HG03196 (cell line): ENCODE measurements at regions not wholly inside any gene's neighbourhood (a gene's known extent, or its start where the extent isn't known, plus 50 kb on each side); places are given as distances from the start of the nearest gene placed in this dataset.

ENCODE experiments used
- ATAC-seq: cut with Tn5 transposase; IDR thresholded peaks from one replicate; pipeline ENCODE4 v1.9.1; 2021; ENCODE audit not compliant: unreplicated experiment

DNA sequence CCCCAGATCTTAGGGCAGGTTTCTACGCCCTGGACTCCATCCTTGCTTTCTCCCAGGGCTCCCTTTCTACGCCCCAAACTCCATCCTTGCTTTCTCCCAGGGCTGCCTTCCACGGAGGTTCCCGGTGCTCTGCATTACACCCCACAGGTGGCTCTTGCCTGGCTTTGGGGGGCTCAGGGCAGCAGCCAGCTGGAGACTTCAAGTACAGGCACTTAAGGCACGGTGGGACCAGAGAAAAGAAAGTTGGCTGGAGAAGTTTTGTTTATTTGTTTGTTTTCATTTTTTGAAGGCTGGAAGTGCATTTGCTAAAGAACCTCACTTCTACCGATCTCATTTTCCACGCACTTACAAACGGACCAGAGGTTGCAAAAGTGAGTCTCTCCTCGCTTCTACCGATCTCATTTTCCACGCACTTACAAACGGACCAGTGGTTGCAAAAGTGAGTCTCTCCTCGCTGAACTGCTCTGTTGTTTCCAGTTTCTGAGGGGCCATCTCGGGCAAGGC, 103.8 kb upstream of the MED13L start:
- ATAC-seq: no peak

DNA sequence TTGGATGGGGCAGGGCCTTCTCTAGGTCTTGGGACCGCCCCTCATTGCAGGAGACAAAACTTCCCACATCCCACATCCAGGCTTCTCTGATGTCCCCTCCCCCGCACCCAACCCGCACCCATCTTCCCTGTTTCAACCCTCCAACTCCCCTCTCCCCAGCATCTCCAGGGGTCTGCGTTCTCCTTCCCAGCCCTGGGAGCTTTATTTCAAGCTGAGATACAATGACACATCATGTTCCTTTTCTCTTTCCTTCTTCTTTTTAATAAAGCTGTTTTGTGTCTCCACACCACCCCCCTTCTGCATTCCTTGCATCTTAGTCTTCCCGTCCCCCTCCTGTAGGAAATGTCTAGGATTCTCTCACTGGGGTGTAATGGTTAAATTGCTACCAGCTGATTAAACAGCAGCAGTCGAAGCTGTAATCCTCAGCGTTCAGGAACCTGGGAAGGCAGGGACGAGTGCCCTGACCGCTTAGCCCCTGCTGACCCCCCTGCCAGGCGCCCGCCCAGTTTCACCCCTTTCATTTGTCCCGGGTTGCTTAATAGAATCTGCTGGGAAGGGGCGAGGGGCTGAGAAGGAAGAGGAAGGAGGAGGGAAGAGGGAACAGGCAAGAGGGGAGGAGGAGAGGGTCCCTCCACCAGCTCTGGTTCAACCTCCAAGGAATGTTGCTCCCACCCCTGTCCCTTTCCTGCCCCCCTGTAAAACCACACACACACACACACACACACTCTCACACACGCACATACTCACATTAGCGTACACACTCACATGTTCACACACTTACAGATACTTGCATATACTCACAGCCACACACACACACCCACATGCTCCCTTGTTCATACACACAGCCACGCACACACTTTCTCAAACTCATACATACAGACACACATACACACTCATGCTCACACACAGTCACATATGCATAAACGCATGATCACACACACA, 104.5 kb upstream of the MED13L start:
- ATAC-seq: no peak

DNA sequence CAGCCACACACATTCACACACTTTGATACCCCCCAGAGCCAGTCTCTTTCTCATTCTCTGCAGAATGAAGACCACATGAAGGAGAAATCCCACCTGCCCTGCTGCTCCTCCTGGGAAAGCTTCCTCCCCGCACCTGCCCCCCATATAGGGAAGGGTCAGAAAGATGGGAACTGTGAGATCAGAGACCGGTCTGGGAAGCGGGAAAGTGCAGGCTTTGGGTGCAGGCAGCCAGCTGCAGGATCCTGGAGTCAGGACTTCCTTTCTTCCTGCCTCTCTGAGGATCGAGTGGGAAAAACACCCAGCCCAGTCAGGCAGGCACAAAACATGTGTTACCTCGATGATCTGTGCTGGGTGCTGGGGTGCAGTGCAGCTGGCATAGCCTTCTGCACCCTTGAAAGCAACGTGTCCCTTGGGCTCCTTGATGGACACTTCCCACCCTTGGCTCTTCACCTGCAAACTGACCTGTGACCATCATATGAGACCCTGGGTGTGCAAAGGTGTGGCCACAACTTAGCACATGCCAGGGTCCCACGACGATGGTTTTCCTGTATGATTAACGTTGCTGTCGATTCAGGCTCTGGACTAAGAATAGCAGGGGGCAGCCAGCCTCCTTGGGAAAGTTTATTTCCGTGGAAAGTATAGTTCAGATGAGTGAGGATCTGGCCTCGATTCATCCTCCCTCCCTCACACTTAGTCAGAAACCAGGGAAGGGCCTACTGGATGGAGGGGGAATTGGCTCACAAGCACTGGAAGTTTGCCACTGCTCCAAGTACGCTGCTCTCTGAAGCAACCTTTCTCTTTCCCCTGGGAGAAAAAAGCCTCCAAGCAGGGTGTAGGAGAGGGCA, 105.4 kb upstream of the MED13L start:
- no peak for ATAC-seq

DNA sequence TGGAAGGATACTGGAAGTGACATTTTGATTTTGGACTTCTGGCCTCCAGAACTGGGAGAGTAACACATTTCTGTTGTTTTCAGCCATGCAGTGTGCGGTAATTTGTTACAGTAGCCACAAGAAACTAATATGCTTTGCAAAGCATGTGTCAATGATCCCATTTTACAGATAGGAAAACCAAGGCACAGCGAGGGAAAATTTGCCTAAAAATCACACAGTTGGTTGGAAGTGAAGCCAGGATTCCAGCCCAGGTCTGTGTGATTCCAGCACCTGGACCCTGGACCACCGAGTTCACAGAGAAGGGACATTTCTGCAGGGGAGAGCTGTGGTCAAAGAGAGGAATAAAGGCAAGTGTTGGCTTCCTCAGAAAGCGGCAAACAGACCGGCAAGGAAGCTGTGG, 106.7 kb upstream of the MED13L start:
- ATAC-seq: no peak

DNA sequence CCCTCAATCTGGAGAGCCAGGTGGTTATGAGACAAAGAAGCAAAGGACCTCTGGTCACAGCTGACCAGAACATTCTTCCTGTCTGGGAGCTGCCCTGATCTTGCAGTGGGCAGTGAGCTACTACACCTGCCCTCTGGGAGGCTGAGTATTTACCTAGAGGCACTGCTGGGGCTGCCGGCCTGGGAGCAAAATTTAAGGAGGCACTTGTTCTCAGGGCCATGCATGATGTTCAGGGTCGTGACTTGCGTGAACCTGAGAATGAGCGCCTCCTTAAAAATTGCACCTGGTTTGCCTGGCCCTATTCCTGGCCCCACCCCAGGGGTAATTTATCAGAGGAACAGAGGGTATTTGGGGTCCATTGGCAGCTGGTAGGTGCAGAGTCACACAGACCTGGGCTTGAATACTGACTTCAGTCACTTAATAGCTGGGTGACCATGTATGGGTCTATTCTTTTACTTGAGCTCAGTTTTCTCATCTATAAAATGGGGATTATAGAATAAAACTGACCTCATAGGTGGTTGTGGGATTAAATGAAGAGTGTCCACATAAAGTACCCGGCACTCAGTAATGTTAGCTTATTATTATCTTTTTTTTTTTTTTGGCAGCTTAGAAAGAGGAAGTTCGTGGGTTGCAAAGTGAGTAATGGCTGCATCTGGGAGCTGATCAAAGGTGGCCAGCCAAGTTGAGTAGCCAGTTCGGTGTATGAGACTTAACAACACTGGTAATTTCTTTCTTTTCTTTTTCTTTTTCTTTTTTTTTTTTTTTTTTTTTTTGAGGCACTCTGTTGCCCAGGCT, 107.4 kb upstream of the MED13L start:
- ATAC-seq: no peak

DNA sequence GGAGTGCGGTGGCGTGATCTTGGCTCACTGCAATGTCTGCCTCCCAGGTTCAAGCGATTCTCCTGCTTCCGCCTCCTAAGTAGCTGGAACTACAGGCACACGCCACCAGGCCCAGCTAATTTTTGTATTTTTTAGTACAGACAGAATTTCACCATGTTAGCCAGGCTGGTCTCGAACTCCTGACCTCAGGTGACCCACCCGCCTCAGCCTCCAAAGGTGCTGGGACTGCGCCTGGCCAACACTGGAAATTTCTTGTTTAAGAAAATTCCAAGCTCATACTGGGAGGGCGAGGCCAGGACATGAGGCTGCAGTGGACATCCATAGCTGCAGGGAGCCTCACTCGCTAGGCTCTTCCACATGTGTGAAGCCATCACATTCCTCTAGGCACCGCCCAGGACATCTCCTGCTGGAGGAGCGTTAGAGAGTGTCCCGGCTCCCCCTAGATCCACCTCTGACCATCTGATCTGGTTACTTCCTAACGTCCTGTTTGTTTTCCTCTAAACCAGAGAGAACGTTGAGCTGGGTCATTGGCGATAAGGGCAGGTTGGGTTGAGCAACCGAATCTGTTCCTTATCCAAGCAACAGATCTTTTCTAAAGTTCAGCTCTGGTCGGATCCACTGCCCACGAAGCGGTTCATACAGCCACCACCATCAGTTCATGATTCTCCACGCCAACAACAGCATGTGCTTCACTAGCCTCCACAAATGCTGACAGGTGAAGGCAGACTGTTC, 108.2 kb upstream of the MED13L start:
- ATAC-seq: no peak

DNA sequence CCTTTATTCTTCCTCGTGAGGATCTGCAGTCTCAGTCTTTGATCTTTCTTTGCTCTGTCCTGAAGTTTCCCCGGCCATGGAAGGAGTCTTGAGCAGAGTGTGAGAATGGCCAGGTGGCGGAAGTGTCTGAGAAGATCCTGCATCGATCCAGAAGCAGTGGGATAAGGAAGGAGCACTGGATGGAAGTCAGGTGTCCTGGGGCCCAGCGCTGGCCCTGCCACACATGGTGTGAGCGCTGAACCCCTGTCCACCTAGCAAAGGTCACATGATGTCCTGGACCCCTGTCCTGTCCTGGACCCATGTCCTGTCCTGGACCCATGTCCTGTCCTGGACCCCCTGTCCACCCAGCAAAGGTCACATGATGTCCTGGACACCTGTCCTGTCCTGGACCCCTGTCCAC, 111.8 kb upstream of the MED13L start:
- no peak for ATAC-seq

DNA sequence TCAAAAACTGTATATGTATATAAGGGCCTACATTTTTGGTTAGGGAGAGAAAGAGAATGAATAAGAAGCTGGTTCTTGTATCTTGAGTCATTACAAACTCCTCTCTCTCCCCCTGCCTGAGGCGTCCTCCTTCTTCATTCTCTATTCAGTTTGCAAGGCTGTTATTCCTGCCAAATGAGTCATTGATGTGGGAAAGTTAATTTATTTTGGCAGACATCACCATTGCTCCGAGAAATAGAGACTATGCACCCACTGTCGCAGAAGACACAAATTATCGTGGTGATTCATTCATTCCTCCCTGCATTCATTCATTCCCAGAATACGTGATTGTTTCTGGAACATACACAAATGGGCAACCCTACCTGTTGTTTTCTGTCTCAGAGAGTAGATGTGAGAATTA, 112.5 kb upstream of the MED13L start:
- no peak for ATAC-seq

DNA sequence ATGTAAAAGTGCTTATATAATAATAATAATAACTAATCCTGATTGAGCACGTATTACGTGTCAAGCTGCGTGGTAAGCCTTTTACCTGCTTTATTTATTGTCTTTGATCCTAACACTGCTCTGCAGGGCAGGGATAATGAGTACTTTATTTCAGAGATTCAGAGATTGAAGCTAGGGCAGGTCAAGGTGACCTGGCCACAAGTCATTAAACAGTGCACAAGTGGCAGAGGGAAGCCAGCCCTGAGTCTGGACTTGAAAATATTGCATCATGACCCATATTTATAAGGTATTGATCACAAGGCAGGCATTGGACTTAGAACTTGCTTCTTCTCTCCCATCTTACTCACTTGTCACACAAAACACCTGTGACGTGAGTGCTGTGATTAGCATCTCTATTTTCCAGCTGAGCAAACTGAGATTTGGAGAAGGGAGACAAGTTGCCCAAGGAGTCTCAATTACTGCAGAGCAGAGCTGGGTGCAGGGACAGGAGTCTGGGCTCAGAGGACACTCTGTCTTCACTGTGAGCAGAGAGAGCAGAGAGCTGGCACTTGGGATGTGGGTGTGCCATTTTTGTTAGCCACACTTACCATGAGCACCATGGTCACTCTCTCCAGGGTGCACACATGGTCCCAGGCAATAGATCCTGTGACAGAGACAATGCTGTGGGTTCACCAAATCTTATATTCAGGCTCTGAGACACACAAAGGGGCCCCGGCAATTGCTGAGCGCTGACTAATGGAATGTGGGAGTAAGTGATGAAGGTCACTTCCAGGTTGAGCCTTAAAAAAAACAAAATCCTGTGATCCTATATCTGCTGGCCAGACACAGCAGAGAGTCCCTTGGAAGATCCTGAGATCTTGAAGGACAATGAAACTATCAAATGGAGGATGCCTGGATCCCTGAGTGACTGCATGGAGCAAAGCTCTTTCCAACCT, 113.2 kb upstream of the MED13L start:
- ATAC-seq: no peak

DNA sequence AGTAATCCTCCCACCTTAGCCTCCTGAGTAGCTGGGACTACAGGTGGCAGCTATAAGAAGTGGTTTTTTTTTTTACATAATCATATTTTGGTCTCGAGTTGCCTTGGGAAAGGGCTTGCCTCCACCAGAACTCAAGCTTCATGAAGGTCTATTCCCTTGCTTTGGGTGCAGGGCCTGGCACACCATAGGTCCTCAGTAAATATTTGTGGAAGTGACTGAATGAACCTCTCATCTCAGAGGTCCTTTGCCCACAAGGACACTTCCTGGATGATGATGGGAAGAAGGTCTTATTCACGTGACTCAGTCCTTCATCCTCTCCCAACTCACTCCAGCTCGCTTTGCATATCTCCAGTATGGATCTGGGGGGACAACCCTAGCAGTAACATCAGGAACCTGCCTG, 114.0 kb upstream of the MED13L start:
- ATAC-seq: no peak

DNA sequence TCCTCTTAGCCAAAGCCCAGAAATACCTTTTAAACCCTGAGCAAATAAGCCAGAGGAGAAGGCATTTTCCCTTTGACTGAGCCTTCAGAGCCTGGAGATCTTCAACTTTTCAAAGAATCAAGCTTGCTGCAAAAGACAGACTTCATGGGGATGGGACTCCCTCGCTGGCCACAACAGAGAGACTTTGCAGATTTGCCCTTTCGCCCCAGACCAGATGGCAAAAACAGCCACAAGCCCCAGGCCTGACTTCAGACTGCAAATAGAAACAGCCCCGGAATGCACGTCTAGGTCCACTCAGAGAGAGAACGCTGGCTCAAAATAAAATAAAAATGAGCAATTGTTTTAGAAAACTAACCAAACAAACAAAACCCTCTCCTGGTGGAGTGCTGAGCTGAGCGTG, 114.6 kb upstream of the MED13L start:
- no peak for ATAC-seq

DNA sequence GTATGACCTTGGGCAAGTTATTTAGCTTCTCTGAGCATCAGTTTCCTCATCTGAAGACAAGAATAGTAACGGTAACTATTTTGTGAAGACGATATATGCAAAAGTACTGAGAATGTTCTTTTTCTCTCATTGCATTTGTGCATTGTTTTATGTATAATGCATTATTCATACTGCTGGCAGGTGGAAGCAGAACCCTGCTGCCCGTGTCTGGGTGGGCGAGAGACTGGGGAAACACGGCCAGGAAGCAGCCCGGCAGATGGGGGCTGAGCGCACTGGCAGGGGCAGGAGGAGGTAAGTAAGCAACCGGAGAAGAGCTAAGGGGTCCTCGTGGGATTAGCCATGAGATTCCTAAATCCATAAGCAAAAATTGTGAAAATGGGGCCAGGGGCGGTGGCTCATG, 115.8 kb upstream of the MED13L start:
- ATAC-seq: no peak

DNA sequence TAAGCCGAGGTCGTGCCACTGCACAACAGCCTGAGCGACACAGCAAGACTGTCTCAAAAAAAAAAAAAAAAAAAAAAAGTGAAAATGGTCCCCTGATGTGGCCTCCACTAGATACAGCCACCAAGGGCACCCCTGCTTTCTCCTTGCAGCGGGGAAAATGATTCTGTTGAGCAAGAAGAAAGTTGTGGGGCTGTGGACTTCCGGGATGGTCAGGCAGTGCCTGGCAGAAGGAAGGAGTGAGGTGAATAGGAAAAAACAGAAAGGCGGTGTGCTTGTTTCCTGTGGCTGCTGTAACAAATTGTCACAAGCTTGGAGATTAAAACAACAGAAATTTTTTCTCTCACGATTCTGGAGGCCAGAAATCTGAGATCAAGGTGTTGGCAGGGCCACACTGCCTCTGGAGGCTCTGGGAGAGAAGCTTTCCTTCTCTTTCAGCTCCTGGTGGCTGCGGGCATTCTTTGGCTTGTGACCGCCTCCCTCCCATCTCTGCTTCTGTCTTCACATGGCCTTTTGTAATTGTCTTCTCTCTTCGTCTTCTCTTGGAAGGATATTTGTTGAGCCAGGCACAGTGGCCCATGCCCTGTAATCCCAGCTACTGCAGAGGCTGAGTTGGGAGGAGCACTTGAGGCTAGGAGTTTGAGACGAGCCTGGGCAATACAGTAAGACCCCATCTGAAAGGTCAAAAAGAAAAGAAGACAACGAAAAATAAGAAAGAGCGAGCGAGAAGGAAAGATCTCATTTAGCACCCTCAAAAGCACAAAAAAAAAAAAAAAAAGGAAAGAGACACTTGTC, 116.6 kb upstream of the MED13L start:
- ATAC-seq: no peak

DNA sequence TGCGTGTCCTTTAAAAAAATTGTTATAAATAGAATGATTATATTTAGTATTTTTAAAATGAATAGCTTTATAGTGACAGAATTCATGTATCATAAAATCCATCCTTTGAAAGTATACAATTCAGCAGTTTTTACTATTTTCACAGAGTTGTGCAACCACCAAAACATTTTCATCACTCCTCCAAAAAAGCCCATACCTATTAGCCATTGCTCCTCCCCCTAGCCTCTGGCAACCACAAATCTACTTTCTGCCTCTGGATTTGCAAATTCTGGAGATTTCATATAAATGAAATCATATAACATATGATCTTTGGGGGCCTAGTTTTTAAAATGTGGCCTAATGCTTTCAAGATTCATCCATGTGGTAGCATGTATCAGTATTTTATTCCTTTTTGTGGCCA, 117.9 kb upstream of the MED13L start:
- no peak for ATAC-seq

DNA sequence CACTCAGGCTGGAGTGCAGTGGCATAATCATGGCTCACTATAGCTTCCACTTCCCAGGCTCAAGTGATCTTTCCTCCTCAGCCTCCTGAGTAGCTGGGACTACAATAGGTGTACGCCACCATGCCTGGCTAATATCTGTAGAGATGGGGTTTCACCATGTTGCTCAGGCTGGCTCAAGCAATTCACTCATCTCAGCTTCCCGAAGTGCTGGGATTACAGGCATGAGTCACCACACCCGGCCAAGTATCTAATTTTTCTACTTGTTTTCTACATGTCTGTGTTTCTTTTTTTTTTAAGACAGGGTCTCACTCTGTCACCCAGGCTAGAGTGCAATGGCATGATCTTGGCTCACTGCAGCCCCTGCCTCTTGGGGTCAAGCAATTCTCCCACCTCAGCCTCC, 119.7 kb upstream of the MED13L start:
- ATAC-seq: no peak

DNA sequence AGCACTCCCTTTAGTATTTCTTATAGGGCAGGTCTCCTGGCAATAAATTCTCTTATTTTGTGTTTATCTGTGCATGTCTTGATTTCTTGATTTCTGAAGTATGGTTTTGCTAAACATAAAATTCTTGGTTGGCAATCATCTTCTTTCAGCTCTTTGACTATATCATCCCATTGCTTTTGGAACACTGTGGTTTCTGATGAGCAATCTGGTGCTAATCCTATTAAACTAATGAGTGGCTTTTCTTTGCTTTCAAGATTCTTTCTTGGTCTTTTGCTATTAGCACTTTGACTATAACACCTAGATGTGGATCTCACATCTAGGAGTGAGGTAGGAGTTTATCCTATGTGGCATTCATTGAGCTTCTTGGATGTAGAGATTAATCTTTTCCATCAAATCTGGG, 120.7 kb upstream of the MED13L start:
- ATAC-seq: no peak

DNA sequence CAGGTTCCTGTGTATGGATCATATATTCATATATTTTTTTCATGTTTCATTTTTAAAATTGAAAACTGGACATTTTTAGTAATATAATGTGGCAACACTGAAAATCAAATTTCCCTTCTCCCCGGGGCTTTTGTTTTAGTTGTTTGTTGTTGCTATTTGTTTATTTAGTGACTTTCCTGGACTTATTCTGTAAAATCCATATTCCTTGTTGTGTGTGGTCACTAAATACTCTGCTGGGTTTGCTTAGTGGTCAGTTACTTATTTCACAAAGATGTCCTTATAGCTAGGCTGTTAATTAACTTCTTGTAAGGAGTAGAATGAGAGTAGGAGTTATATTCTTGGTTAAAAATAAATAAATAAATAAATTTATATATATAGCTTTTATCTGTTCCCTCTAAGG, 121.6 kb upstream of the MED13L start:
- no peak for ATAC-seq

DNA sequence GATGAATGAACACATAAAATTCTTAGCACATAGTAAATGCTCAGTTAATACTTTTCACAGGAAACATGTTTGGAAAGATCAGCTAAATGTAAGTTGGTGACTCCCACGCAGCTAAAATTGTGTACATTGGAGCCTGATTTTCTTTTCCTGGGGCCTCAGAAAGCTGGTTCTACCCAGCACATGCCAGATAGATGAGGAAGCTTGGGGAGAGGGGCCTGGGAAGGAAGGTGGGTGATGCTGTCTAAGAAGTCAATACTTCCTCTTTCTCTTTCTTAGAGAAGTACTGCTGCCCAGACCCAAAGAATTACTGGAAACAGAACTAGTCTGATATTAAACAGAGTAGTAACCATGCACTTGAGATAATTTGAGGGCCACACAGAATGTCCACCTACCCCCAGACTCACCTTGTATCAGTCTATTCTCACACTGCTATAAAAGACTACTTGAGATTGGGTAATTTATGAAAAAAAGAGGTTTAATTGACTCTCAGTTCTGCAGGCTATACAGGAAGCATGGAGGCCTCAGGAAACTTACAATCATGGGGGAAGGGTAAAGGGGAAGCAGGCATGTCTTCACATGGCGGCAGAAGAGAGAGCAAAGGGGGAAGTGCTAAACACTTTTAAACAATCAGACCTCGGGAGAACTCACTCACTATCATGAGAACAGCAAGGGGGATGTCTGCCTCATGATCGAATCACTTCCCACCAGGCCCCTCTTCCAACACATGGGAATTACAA, 123.3 kb upstream of the MED13L start:
- no peak for ATAC-seq
